ENCODE measurements at regions not wholly inside any gene's neighbourhood (a gene's known extent, or its start where the extent isn't known, plus 50 kb on each side); places are given as distances from the start of the nearest gene placed in this dataset.
A peak's percentile ranks its signal among the peaks of the same experiment; 100 is the strongest.

DNA sequence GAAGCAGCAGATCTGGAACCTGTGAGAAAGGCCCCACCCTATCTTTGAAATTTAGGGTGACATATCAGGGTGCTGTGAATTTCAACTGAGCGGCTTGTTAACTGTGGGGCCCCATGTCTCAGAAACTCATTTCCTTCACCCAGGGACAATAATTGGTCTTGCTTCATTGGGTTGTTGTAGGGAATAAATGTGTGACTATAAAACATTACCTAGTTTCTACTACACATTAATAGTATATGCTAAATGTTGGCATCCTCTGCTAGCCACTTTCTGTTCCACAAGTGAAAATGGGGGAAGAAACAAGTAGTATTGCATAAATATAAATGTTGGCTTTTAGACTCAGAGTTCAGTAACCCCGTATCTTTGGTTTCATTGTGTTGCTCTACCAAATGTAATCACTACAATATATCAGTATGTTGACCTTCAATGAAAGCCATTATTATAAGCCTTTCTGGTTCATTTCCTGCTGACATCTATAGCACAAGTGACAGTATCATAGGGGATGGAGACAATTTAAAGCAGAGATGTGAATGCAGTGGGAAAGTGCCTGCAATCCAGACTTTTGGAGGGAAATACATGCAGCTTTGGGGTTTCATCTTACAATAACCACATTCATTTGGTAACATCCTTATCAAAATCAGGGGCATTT is 905.5 kb upstream of the RAG2 start:
- TF ChIP-seq CTCF (IDR thresholded peaks at IDR 0.05): no peak
- CTCF ChIA-PET: no interaction called here
- Mint-ChIP-seq H3K27ac (no peak overlapping the region), H3K36me3 (ENCODE audit: low read depth) (no peaks in the 10 kb centered on the region), H3K4me1 (ENCODE audit: low read depth) (peaks cover 9% of the 10 kb centered on the region), H3K9me3 (peaks cover 6% of the 10 kb centered on the region), H3K27me3 (no peaks in the 10 kb centered on the region), H3K4me3 (no peak overlapping the region)
- DNase-seq (no peak), ATAC-seq (peak; percentile 38)
- POLR2A ChIA-PET: no interaction called here
- intact Hi-C loops (cut with micrococcal nuclease): no loop called here

GRCh38 chr11:37502202-37502601 is 904.2 kb upstream of the RAG2 start:
- intact Hi-C loops (cut with micrococcal nuclease): no loop called here
- no peak overlapping the region for H3K4me3 Mint-ChIP-seq
- no peak for DNase-seq
- no peak for ATAC-seq
- POLR2A ChIA-PET: no interaction called here
- peaks cover 6% of the 10 kb centered on the region for H3K9me3 Mint-ChIP-seq
- no peak overlapping the region for H3K27ac Mint-ChIP-seq
- H3K27me3 Mint-ChIP-seq: no peaks in the 10 kb centered on the region
- H3K4me1 Mint-ChIP-seq (ENCODE audit: low read depth): peaks cover 9% of the 10 kb centered on the region
- H3K36me3 Mint-ChIP-seq (ENCODE audit: low read depth): no peaks in the 10 kb centered on the region
- CTCF ChIA-PET: no interaction called here
- TF ChIP-seq CTCF (IDR thresholded peaks at IDR 0.05): no peak

DNA sequence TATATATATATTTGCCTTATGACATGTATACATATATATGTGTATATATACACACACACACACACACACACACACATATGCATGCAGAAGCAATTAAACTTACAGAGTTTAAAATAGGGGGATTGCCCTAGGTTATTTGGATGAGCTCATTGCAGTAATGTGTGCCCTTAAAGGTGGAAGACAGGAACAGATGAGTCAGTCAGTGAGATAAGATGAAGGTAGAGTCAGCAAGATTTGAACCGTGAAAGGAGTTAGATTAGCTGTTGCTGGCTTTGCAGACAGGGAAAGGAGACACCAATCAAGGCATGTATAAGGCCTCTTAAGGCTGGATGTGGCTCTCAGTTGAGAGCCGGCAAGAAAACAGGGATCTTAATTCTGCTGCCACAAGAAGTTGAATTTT is 902.4 kb upstream of the RAG2 start:
- peak; percentile 29 for ATAC-seq
- Mint-ChIP-seq H3K36me3 (ENCODE audit: low read depth) (no peaks in the 10 kb centered on the region), H3K27ac (no peak overlapping the region), H3K9me3 (peaks cover 6% of the 10 kb centered on the region), H3K4me1 (ENCODE audit: low read depth) (peaks cover 9% of the 10 kb centered on the region), H3K27me3 (no peaks in the 10 kb centered on the region), H3K4me3 (no peak overlapping the region)
- ChIA-PET CTCF (no interaction called here), POLR2A (no interaction called here)
- TF ChIP-seq CTCF (IDR thresholded peaks at IDR 0.05): no peak
- DNase-seq: no peak
- intact Hi-C loops (cut with micrococcal nuclease): no loop called here

DNA sequence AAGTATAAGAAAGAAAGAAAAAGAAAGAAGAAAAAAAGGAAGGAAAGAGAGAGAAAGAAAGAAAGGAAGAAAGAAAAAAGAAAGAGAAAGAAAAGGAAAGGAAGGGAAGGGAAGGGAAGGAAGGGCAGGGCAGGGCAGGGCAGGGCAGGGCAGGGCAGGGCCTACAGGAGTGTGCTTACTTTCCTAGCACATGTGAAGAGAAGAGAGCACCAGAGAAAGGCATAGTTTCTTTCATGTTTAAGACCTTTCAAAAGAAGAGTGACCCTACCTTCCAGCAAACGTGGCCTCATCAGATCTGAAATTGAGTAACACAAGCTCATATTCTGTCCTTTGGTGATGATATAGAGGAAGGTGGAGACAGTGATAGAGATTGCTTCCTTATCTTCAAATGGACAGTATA is 899.3 kb upstream of the RAG2 start:
- ChIA-PET POLR2A (no interaction called here), CTCF (no interaction called here)
- no peaks in the 10 kb centered on the region for H3K36me3 Mint-ChIP-seq (ENCODE audit: low read depth)
- peaks cover 5% of the 10 kb centered on the region for H3K9me3 Mint-ChIP-seq
- TF ChIP-seq CTCF (IDR thresholded peaks at IDR 0.05): no peak
- intact Hi-C loops (cut with micrococcal nuclease): no loop called here
- no peaks in the 10 kb centered on the region for H3K27me3 Mint-ChIP-seq
- ATAC-seq (no peak), DNase-seq (no peak)
- H3K4me1 Mint-ChIP-seq (ENCODE audit: low read depth): peaks cover 3% of the 10 kb centered on the region
- no peak overlapping the region for H3K4me3 Mint-ChIP-seq
- no peak overlapping the region for H3K27ac Mint-ChIP-seq

GRCh38 chr11:37496201-37496600 is 898.2 kb upstream of the RAG2 start:
- no peak for ATAC-seq
- TF ChIP-seq CTCF (IDR thresholded peaks at IDR 0.05): no peak
- no peak overlapping the region for H3K27ac Mint-ChIP-seq
- intact Hi-C loops (cut with micrococcal nuclease): no loop called here
- H3K4me1 Mint-ChIP-seq (ENCODE audit: low read depth): peaks cover 3% of the 10 kb centered on the region
- no peaks in the 10 kb centered on the region for H3K36me3 Mint-ChIP-seq (ENCODE audit: low read depth)
- peaks cover 5% of the 10 kb centered on the region for H3K9me3 Mint-ChIP-seq
- ChIA-PET POLR2A (no interaction called here), CTCF (no interaction called here)
- no peaks in the 10 kb centered on the region for H3K27me3 Mint-ChIP-seq
- H3K4me3 Mint-ChIP-seq: no peak overlapping the region
- DNase-seq: no peak

Measured in activated CD8-positive, alpha-beta T cell treated with anti-CD3 and anti-CD28 coated beads for 36 hours (primary cell).